NCI-H2107 treated with DMSO at 0.1 percent for 48 hours (cell line): ENCODE measurements at regions not wholly inside any gene's neighbourhood (a gene's known extent, or its start where the extent isn't known, plus 50 kb on each side); places are given as distances from the start of the nearest gene placed in this dataset.

Experiments used
- DNase-seq: peaks from one replicate; lab custom pipeline; 2025; ENCODE audit not compliant: unreplicated experiment; lab: John Stamatoyannopoulos, UW

DNA sequence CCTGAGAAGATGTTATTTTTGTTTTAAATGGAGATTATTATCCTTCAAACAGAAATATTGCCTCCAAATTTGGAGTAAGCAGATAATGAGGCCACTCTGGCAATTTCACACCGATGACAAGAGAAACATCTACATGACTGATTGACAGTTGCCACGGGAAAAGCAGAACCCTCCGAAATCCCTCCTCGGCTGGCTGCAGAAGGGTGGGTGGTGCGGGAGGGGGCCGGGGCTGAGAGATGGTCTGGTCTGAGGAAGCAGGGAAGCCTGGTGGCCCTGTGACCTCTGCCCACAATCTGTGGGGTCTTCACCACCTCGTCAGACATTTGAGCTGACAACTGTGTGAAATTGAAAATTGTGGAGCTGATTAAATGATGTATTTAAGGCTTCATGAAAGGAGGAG, 503.2 kb downstream of the MN1 start:
- no peak for DNase-seq

DNA sequence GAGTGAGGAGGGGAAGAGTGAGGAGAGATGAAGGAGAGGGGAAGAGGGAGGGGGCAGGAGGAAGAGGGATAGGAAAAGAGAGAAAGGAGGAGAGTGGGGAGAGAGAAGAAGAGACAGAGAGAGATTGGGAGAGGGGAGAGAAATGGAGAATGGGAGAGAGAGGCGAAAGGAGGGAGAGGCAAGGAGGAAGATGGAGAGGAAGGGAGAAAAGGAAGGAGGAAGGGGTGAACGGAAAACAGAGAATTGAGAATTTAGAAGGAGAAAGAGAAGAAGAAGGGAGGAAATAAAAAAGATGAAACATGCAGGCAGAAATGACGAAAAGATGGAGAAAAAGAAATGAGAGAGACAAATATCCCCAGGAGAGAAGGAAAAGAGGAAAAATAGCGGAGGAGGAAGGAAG, 502.8 kb downstream of the MN1 start:
- no peak for DNase-seq

DNA sequence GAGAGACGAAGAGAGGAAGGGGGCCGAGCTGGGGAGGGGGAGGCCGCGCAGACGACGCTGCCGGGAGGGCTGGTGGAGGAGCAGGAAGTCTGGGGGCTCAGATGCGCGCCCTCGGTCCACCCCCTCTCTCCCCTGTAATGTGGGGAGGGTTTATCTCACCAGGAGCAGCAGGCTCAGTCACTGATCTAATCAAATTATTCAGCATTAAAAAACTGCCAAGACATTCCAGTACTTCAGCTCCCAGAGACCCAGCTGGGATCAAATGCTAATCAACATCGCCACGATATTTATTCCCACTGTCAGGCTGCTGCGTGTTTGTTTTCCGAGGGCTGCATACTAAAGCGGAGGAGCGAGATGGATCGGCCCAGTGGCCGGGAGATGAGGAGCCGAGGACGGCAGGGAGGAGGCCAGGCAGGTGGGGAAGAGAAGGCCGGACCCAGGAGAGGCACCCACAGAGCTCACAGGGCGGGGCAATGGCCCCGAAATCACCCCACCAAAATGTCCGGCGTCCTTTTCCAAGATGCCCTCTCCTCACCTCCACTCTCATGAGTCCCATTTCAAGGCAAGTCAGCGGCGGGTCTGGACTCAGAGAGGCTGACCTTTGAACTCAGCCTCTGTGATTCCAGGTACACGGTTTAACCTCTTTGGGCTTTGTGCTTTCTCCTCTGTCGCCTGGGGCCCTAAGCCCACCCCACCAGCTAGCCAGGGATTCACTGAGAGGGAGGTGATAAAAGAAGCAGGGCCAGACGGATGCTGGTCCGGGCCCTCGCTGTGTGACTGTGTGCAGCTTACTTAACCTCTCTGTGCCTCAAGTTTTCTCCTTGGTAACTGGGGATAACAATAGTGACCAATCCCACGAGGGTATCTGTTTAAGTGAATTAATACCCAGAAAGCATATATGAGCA, 502.1 kb downstream of the MN1 start:
- no peak for DNase-seq

DNA sequence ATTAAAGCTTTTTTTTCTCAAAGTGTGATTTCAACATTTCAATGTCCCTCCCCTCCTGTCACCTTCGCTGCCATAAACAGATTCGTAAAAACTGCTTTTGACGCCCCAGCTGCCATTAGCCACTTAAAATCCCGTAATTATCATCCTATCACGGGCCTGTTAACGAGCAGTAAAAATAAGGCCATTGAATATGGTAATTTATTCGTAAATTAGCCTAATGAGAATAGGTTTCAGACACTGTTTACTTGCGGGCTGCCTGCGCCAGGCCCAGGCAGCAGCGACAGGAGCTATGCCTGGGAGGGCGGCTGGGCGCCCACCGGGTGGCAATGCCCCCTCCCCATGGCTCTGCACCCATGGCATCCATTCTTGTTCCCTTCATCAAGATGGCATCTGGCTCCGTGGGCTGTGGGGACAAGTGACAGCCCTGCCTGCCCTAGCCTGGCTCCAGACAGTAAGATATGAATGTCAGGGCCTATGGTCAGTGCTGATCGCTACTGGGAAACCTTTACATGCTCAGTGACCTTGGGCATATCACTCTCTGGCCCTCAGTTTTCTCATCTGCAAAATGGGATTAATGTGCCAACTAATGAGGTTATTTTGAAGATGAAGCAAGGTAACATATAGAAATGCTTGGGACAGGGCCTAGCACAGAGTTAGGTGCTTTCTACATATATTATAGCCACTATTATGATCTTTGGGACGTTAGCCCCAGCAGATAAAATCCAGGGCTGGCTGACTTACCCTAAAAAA, 500.8 kb downstream of the MN1 start:
- no peak for DNase-seq

DNA sequence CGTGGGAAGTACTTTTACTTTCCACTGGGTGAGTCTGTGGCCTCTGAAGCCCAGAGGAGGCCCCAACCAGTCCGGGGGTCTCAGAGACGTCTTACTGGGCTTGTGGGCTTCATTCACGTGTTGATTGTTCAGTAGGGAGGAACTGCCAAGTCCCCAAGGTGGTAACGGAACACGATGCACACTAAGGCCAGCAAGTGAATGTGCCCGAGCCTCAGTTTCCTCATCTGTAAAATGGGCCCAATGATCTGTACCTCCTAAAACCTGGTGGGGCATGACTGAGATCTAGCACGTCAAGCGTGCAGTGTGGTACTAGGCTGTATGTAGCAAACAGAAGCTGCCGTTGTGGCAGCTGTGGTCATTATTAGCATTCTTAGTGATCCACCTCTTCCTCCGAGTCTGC, 499.1 kb downstream of the MN1 start:
- DNase-seq = no peak

DNA sequence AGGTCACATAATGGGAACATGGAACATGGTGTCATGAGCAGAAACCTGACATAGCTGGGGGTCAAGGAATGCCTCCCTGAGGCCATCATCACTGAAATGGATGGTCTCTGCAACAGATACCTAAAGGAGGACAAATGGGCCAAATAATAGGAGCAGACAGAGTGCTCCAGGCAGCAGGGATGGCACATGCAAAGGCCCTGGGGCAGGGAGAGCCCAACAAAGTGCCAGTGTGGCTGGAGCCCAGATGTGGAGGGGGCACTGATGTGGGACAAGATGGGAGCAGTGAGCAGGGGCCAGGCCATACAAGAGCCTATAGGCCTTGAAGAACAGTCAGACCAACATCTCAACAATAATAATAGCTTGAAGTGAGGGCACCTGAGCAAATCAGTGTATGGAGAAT, 497.8 kb downstream of the MN1 start:
- DNase-seq = no peak

DNA sequence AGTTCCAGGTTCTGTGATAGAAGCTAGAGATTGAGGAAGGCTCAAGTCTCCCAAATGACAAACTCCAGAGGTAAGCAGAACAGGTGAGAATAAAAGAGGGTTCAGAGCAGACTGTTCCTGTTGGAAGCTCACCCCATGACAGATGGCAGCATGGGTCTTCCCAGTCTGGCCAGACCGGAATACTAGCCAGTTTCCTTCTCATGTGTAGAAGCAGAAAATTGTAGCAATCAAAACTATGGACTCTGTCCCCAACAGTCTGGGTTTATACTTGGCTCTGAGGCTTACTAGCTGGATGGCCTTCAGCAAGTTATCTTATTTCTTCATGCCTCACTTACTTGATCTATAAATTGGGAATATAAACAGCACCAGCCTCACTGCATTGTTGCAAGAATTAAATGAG, 494.8 kb downstream of the MN1 start:
- DNase-seq = no peak

DNA sequence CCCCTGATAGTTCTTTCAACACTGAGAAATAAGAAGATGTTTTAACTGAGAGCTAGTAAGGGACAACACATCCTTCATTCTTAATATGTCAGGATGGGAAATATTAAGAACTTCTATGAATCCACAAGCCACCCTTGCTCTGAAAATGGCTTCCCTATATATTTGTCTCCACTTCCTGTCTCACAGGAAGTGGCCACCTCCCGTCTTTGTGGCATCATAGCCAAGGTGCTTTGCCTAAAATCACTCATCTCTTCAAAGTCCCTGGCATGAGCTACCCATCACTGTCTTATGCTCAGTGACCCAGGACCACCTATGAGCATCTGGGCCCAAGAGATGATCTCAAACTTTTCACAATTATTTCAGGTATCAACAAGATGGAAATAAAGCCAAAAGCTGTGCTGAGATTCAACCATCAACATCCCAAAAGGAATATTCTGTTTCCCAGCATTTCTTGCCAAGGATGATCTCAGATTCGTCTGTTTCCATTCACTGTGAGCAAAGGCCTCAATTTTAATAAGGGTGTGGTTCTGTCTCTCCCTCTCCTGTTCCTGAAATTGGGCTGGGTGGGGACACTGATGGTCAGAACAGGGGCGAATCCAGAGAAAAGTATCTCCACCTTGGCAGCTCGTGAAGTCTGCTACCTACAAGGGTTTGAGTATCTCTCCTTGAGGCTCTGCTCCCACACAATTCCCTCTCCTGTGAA, 493.9 kb downstream of the MN1 start:
- no peak for DNase-seq

DNA sequence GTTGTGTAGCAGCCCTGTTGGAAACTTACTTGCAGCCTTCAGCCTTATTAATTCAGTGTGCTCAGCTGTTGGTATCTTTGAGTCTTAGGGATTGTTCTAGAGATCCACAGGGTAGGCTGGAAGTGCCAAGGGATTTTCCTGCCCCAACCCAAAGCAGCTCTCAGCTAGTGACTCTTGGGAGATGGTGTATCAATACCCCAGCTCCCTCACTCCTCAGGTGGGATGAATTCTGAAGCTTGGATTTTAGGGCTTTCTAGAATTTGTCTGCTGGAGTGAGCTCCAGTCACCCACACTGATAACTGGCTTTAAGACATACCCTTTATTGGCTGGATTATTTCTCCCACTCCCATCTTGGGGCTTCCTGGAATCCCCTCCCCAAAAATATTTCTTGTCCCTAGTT, 493.0 kb downstream of the MN1 start:
- DNase-seq = no peak

DNA sequence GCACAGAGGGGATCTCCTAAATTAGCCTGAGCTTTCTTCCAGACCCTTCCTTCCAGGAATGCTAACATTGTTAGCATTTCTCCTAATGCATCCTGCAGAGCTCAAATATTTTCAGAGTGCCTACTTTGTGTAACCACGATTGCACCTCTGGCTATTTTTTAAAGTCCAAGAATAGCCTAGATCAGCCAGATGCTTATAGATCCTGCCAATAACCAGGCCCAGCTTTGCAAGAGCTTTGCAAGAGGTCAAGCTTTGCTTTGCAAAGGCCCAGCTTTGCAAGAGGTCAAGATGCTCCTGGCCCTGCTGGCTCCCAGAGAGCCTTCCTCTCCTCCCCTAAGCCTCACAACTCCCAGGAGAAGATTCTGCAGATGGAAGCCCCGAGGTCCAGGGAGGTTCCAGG, 491.9 kb downstream of the MN1 start:
- no peak for DNase-seq

DNA sequence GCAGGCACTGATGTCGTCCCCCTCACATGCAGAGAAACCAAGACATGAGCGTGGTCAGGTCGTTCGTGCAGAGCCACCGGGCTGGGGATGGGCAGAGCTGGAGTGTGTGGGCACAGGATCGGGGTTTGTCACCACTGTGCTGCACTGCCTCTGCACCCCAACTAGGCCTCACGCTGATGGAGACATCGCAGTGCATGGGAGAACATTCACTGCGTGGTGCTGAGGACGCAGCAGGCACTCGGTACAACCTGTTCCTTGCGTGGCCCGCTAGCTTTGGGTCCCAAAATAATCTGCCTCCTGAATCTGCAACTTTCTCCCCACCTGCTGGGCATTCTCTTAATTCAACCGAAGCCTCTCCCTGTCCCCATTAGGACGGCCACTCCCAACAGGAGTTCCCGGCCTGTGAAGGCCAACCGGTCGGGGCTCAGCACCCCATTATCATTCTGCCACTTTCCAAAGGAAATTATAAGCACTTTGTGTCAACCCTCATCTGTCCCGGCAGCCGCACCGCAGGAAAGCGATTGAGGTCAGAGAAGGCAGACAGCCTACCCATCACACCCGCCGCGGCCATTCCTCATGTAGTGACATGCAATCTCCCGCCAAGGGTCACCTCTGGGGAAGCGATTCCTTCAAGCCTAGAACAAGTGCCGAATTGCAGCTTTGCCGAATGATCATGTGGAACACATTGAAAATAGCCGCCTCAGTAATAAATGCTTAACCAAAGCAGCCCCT, 490.4 kb downstream of the MN1 start:
- DNase-seq = no peak

DNA sequence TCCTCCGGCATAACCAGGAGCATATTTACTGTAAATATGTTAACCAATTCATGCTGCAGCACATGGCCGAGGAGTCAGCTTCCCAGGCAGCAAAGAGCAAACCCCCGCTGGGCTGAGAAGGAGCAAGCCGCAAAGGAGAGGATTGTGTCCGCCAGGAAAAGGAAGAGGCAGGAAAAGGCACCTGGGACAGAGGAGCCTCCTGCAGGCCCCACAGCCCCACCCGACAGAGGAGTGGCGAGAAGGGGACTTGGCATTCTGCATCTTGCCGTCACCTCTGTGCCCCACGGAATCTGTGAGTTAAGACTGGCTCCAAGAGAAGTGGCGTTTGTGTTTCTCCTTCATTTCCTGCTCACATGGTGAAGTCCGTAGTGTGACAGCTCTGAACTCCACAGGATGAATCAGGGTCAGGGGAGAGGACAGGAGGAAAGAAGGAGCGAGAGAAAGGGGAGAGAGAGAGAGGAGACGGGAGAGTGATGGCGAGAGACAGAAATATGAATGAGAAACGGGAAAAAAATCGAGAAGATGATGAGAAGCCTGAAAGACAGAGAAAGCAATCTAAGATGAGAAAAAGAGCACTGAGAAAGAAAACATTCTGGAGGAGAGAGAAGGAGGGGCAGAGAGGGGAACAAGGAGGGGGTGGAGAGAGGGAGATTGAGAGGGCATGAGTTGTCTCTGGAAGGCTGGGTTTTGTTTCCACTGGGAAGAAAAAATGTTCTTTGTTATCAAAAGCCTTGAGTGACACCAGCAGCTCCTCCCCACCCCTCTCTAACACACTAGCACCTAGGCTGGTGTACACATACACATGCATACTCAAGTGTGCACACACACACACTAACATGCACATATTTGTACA, 489.6 kb downstream of the MN1 start:
- no peak for DNase-seq

DNA sequence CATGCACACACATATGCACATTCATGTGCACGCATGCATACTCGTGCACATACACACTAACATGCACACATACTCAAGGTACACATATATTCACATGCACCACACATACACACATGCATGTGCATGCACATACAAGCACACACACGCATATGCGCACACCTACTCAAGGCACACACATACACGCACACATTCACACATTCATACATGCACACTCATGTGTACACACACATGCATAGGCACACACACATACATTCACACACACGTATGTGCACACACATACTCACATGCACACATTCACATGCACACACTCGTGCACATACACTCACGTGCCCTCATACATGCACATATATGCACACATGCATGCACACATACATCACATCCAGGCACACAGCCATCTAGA, 489.0 kb downstream of the MN1 start:
- no peak for DNase-seq

DNA sequence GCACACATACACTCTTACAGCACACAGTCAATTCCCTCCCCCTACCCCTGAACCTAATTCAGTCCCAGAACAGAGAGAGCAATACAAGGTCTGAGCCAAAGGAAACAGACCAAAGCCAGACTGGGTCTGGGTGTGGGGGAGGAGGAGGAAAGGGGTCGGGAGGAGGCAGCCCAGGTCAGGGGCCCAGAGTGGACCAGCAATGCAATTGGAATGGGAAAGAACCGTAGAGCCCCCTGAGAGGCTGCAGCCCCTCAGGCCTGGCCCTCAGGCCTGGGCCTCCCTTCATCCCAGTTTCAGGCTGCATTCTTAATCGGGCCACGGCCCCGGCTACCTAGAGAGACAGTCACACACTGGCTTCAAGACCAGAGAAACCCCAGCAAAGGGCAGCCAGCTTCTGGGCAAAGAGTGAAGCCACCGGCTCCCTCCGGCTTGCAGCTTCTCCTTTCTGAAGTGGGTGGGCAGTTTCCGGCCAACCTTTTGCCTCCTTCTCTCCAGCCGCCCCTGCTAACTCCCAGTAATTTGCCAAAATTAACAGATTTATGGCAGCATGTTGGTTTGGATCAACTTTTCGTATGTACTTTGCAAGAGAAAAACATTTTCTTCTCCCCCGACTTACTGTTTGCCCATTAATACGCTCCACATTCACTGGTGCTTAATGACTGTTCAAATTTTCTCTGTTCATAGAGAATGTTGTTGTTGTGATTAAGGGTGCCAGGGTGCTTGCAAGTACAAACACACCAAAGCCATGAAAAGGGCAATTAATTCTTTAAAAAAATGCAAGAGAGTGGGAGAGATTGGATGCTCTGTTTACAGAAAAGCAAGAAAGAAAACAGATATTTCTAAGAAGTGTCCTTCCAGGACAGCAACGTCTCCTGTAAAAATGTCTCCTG, 488.3 kb downstream of the MN1 start:
- no peak for DNase-seq

DNA sequence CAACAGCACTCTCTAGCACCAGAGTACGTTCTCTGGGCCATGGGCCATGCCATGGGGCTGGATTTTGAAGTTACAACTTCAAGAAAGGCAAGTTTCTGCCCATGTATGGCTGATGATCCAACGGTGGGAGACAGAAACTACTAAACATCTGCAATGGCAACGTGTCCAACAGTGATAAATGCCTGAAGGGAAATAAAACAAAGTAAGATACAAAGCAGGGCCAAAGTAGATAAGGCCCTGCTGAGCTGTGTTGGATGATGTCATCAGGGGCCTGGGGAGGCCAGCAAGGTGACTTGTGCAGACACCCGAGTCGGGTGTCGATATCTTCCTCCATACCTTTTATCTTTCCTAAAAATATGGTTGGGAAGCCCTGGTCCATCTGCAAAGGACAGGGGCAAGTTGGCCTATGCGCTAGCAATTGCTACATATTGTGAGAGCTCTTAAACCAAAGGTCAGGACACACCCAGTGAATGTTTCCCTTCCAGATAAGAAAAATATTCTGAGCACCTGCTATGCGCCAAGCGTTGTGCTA, 487.2 kb downstream of the MN1 start:
- no peak for DNase-seq

DNA sequence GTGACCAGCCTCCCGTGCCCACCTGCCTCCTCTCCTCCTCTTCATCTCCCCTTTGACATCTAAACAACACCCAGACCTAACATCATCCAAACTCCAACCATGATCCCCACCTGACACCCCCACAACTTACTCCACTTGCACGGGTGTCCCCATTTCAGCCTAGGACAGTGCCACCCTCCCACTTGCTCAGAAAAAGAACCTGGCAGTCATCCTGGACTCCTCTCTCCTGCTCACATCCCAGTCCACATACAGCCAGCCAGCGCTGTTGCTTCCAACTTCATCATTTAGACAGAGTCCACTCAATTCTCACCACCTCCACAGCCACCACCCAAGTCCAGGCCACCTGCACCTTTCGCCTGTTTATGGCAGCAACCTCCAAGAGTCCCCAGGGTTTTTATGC, 485.7 kb downstream of the MN1 start:
- DNase-seq = no peak

DNA sequence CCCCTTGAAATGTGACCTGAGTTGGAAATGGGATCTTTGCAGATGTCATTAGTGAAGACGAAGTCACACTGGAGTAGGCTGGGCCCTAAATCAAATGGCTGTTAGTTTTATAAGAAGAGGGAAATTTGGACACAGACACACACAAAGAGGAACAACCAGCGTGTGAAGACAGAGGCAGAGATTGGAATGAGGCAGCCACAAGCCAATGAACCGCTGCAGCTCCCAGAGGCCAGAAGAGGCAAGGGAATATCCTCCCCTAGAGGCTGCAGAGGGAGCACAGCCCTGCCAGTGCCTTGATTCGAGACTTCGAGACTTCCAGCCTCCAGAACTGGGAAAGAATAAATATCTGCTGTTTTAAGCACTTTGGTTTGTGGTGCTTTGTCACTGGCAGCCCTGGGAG, 484.5 kb downstream of the MN1 start:
- DNase-seq = no peak

DNA sequence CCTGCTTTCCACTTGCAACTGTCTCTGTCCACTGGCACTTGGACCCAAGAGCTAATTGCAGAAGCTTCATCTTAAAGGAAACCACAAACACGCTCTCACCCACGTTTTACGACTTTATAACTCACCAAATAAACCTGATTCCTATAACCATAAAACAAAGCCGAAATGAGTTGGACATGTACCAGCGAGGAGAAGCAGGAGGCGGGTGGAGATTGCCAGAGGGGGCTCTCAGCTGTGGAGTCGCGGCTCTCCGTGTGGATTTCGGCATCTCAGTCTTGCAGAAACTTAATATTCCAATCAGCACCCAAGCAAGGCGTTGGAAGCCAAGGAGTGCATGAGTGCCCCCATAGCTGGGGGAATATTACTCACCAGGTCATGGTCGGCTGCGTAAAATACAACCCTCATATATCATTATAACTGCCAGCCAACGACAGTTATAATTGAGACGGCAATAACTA, 483.6 kb downstream of the MN1 start:
- no peak for DNase-seq

DNA sequence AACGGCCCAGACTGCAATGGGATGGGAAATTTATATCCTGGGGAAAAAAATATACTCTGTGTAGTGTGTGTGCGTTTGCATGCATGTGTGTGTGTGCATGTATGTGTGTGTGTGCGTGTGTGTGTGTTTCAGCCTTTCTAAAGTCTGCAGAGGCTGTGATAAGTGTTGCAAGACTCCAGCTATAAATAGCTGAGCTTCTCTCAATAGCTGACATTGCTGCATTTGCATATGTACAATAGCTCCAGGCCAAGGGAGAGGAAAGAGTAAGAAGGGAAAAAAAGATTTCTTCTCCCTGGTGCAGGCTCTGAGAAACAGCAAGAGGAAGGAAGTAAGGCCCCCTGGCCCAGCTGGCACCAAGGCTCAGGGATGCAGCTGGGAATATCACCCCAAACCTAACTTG, 483.0 kb downstream of the MN1 start:
- DNase-seq = no peak
